ENCODE measurements at regions not wholly inside any gene's neighbourhood (a gene's known extent, or its start where the extent isn't known, plus 50 kb on each side); places are given as distances from the start of the nearest gene placed in this dataset.
"Not testable (repeated sequence)": the region's sequence is repeated elsewhere in the genome, so short reads cannot be mapped to it uniquely, and the experiment has no call there.

DNA sequence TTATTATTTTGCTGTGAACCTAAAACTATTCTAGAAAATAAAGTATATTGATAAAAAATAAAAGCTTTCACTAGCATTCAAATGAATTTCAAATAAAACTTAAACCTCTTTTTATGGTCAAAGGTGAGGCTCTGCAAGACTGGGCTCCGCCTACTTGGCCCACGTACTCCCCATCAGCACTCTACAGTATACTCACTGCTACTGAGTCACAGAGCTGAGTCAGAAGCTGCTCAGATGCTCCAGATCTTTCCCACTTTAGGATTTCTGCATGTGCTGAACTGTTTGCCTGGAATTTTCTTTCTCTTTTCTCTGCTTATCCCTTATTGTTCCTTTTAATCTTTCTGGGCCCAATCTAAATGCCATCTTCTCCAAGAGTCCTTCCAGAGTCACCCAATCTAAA, 331.9 kb upstream of the CCNG1 start:
- H3K27me3 ChIP-seq: no peaks in the 10 kb centered on the region
- no peaks in the 10 kb centered on the region for H3K36me3 ChIP-seq
- H3K27ac ChIP-seq: no peak overlapping the region
- TF ChIP-seq CTCF (IDR thresholded peaks at IDR 0.05): no peak
- H3K9me3 ChIP-seq: no peaks in the 10 kb centered on the region
- H3K4me3 ChIP-seq (ENCODE audit: low read depth in 1 of 2, low read length in 1 of 2): no peak overlapping the region
- no peaks in the 10 kb centered on the region for H3K4me1 ChIP-seq (ENCODE audit: control insufficient read depth in 1 of 2, insufficient read depth in 1 of 2, low read depth in 1 of 2, low read length in 1 of 2)

DNA sequence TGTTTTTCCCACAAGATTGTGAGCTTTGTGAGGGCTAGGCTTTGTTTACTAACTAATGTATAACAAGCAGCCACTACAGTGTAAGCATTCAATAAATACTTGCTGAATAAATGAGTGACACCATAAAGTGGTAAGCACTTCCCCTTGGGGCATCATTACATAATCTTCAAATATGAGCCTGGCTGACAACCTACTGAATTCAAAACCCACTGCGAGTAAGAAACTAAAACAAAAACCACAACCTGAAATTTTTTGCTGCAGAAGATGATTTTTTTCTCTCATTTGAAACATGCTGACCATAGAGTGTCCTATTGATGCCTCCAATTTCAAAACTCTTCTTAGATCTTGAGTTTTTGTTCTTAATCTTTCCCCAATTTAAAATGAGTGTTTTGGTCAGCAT, 331.3 kb upstream of the CCNG1 start:
- no peak for TF ChIP-seq CTCF (IDR thresholded peaks at IDR 0.05)
- Histone ChIP-seq H3K27me3 (no peaks in the 10 kb centered on the region), H3K4me3 (ENCODE audit: low read depth in 1 of 2, low read length in 1 of 2) (no peak overlapping the region), H3K9me3 (no peaks in the 10 kb centered on the region), H3K27ac (no peak overlapping the region), H3K36me3 (no peaks in the 10 kb centered on the region), H3K4me1 (ENCODE audit: control insufficient read depth in 1 of 2, insufficient read depth in 1 of 2, low read depth in 1 of 2, low read length in 1 of 2) (no peaks in the 10 kb centered on the region)

DNA sequence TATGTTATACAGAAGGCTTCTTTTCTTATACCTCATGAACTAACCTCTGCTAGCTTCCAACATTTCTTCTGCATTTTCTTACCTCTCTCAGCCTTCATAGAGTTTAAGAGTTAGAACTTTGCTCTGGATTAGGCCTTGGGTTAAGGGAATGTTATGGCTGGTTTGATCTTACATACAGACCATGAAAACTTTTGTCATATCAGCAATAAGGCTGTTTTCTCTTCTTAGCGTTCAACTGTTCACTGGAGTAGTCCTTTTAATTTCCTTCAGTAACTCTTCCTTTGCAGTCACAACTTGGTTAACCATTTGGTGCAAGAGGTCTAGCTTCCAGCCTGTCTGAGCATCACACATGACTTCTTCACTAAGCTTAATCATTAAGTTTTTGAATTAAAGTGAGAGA, 329.0 kb upstream of the CCNG1 start:
- H3K9me3 ChIP-seq: no peaks in the 10 kb centered on the region
- H3K27me3 ChIP-seq: no peaks in the 10 kb centered on the region
- no peaks in the 10 kb centered on the region for H3K36me3 ChIP-seq
- no peak overlapping the region for H3K4me3 ChIP-seq (ENCODE audit: low read depth in 1 of 2, low read length in 1 of 2)
- H3K27ac ChIP-seq: no peak overlapping the region
- TF ChIP-seq CTCF (IDR thresholded peaks at IDR 0.05): no peak
- H3K4me1 ChIP-seq (ENCODE audit: control insufficient read depth in 1 of 2, insufficient read depth in 1 of 2, low read depth in 1 of 2, low read length in 1 of 2): no peaks in the 10 kb centered on the region

DNA sequence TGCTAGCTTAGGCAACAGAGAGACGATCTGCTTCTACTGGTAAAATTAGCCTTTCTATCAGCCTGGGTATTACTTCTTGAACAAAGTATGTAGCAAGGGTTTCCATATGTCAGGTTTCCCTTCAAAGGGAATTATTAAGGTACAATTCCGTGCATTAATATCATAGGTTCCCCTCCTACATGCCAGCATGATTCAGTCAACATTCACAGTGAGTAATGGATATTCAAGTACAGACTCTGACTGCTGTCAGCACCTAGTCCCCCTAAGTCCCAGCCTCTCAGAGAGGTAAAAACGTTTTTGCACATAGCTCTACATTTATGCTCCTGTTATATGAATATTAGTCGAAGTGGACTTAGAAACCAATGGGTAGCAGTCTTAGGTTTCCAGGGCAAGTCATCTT, 322.4 kb upstream of the CCNG1 start:
- Histone ChIP-seq H3K4me3 (ENCODE audit: low read depth in 1 of 2, low read length in 1 of 2) (no peak overlapping the region), H3K27me3 (no peaks in the 10 kb centered on the region), H3K36me3 (no peaks in the 10 kb centered on the region), H3K27ac (no peak overlapping the region), H3K9me3 (no peaks in the 10 kb centered on the region), H3K4me1 (ENCODE audit: control insufficient read depth in 1 of 2, insufficient read depth in 1 of 2, low read depth in 1 of 2, low read length in 1 of 2) (no peaks in the 10 kb centered on the region)
- TF ChIP-seq CTCF (IDR thresholded peaks at IDR 0.05): no peak

DNA sequence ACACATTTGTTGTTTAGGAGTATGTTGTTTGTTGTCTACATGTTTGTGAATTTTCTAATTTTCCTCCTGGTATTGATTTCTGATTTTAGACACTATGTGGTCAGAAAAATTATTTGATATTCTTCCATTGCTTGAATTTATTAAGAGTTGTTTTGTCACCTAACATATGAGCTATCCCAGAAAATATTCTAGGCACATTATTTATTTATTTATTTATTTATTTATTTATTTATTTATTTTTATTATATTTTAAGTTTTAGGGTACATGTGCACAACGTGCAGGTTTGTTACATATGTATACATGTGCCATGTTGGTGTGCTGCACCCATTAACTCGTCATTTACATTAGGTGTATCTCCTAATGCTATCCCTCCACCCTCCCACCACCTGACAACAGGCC, 320.8 kb upstream of the CCNG1 start:
- H3K36me3 ChIP-seq; H3K4me1 ChIP-seq (ENCODE audit: control insufficient read depth in 1 of 2, insufficient read depth in 1 of 2, low read depth in 1 of 2, low read length in 1 of 2); H3K4me3 ChIP-seq (ENCODE audit: low read depth in 1 of 2, low read length in 1 of 2): not testable (repeated sequence)

GRCh38 chr5:163134061-163134460, 303.3 kb upstream of the CCNG1 start:
- H3K27ac ChIP-seq: no peak overlapping the region
- no peak for TF ChIP-seq CTCF (IDR thresholded peaks at IDR 0.05)
- H3K4me1 ChIP-seq (ENCODE audit: control insufficient read depth in 1 of 2, insufficient read depth in 1 of 2, low read depth in 1 of 2, low read length in 1 of 2): no peaks in the 10 kb centered on the region
- no peaks in the 10 kb centered on the region for H3K27me3 ChIP-seq
- no peaks in the 10 kb centered on the region for H3K36me3 ChIP-seq
- no peaks in the 10 kb centered on the region for H3K9me3 ChIP-seq
- H3K4me3 ChIP-seq (ENCODE audit: low read depth in 1 of 2, low read length in 1 of 2): no peak overlapping the region

More for the DNA sequence above, 320.8 kb upstream of the CCNG1 start:
- not testable (repeated sequence) for H3K27ac ChIP-seq, H3K9me3 ChIP-seq, H3K27me3 ChIP-seq

Measured in neutrophil (primary cell).